Smooth muscle cell of the brain vasculature (primary cell): ENCODE measurements at regions not wholly inside any gene's neighbourhood (a gene's known extent, or its start where the extent isn't known, plus 50 kb on each side); places are given as distances from the start of the nearest gene placed in this dataset.

Source experiments
- DNase-seq: peaks from one replicate; pipeline ENCODE4 v3.0.0-alpha.2; 2012; ENCODE audit warnings: low read depth, low spot score

GRCh38 chr7:35581605-35582210 lies 113.2 kb downstream of the HERPUD2 start:
- DNase-seq: no peak

DNA sequence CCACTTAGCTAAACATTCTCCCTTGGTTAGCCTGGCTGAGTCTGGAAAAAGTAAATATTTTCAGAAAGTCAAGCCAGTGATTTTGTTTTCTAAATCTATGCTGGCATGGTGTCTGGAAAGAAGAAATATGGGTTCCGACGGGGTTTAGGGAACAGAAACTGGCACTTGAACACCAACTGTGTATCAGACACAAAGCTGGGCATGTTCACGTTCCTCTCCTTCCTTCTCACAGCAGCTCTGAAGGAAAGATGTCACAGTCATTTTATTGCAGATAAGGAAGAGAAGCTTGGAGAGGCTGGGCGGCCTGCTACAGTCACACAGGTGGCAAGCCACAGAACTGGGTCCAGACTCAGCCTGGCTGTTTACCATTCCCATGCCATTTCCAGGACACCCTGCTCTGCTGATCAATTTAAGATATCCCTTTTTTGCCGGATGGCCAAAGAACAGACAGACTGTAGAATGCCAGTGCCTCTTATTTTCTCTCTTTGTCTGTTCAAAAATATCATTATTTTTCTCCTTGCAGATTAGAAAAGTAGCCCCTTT lies 118.8 kb downstream of the HERPUD2 start:
- DNase-seq: no peak

GRCh38 chr7:35571611-35572240 lies 123.2 kb downstream of the HERPUD2 start:
- DNase-seq: no peak

- no peak for DNase-seq
Observed at GRCh38 chr7:35570937-35571336, 124.0 kb downstream of the HERPUD2 start.

GRCh38 chr7:35565927-35566326 lies 129.0 kb downstream of the HERPUD2 start:
- peak; percentile 18 for DNase-seq

- no peak for DNase-seq
Observed at GRCh38 chr7:35558841-35559240, 136.1 kb downstream of the HERPUD2 start.

DNA sequence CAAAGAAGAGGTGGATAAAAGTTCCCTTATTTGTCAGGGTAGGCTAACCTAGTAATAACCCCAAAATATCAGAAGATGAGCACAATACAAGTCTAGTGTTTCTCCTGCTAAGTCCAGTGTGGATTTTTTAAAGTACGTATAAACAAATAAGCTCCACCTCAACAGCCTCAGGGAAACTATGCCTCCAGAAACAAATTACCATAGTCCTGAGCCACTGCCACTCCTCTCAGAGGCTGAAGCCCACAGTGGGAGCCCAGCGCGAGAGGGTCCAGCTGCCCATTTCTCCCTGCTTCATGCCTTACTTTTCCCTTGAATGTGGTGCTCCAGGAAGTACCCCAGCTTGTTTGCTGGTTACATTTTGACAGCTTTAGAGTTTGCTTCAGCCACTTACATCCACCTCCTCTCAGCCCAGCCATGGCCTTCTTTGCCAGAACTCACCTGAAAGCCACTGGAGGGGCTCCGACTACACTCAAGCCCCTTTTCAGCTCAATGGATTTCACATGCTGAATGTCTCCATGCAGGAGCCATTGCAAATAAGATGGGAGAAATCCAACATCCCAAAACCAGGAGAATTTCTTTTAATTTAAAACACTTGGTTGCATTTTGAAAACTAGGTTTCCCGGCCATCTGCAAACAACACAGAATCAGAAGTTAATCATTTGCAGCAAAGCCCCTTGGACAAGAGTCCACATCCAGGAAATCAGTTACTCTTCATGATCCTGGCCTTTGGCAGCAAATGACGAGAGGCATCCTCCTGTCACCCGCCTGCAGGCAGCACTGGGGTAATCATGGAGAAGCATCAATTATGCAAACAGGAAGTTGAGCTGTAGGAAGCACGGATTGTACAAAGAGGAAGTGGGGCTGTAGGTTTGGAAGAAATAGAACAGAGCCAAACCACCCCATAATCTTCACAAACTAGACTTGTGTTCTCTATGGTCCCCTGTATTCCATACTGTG lies 138.1 kb downstream of the HERPUD2 start:
- no peak for DNase-seq

GRCh38 chr7:35555934-35556333 lies 139.0 kb downstream of the HERPUD2 start:
- no peak for DNase-seq

DNA sequence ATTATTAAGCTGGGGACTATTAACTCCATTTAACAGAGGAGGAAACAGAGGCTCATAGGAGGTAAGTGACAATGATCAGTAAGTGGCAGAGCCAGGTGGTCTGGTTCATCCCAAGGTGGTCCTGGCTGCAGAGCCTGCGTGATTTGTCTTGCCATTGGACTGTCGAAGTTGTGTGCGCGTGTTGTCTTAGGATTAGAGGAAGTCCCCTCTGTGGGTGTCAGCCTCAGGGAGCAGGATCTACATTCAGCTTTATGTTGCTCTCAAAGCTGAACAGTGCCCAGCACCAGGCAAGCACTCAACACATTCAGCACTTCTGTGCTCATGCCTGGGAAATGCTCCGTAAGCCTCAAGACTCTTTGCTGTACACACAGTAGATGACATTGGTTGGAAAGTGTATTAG lies 139.5 kb downstream of the HERPUD2 start:
- no peak for DNase-seq

GRCh38 chr7:35553519-35553918 lies 141.4 kb downstream of the HERPUD2 start:
- DNase-seq: no peak

DNA sequence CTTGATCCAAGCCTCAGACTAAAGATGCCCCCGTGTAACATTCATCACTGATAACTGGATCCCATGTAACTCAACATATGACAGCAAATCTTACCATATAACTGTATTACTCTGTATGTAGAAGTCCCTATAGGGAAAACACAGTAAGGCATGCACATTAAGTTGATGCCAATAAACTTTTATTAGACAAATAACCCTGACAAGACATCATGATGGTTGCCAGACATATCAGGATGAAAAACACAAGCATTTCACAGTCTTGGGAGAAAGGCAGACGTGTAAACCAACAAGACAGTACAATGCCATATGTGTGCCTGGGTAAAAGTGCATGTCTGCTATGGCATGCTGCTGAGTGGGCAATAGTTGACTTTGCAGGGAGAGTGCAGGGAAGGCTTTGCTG lies 142.2 kb downstream of the HERPUD2 start:
- DNase-seq: no peak

GRCh38 chr7:35551321-35552081 lies 143.4 kb downstream of the HERPUD2 start:
- no peak for DNase-seq

- no peak for DNase-seq
Observed at GRCh38 chr7:35550831-35551230, 144.1 kb downstream of the HERPUD2 start.

GRCh38 chr7:35549781-35550180 lies 145.2 kb downstream of the HERPUD2 start:
- DNase-seq: no peak

GRCh38 chr7:35548291-35548690 lies 146.6 kb downstream of the HERPUD2 start:
- no peak for DNase-seq

- no peak for DNase-seq
Observed at GRCh38 chr7:35546691-35547429, 148.1 kb downstream of the HERPUD2 start.

GRCh38 chr7:35545831-35546230 lies 149.1 kb downstream of the HERPUD2 start:
- DNase-seq: no peak

DNA sequence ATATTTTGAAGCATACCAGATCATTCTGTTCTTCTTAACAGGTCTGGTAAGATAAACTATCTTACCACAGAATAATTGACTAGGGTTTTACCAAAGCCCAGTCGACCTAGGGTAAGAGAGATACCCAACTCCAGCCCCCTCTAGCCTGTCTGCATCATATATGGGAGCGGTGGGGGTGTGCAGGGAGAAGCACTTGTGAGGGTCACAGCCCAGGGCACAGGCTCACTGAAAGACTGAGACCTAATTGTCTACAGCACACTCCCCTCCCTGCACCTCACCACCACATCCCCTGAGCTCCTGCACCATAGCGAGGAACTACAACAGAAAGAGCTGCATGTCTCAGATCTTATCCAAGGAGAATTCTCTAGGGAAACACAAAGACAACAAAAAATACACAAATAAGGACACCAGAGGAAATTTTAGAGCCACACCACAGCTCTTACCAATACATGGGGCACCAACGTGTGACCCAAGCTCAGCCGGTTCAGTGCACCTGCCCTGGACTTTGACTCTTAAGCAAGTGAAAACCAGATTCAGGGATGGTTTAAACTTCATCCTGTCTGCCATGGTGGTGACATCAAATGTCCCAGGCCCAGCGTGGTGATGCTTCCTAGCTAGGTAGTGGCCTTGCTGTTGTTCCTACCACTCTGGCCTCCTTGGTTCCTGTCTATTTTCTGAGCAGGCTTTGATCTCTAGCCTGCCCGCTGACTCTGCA lies 150.8 kb downstream of the HERPUD2 start:
- DNase-seq: no peak

DNA sequence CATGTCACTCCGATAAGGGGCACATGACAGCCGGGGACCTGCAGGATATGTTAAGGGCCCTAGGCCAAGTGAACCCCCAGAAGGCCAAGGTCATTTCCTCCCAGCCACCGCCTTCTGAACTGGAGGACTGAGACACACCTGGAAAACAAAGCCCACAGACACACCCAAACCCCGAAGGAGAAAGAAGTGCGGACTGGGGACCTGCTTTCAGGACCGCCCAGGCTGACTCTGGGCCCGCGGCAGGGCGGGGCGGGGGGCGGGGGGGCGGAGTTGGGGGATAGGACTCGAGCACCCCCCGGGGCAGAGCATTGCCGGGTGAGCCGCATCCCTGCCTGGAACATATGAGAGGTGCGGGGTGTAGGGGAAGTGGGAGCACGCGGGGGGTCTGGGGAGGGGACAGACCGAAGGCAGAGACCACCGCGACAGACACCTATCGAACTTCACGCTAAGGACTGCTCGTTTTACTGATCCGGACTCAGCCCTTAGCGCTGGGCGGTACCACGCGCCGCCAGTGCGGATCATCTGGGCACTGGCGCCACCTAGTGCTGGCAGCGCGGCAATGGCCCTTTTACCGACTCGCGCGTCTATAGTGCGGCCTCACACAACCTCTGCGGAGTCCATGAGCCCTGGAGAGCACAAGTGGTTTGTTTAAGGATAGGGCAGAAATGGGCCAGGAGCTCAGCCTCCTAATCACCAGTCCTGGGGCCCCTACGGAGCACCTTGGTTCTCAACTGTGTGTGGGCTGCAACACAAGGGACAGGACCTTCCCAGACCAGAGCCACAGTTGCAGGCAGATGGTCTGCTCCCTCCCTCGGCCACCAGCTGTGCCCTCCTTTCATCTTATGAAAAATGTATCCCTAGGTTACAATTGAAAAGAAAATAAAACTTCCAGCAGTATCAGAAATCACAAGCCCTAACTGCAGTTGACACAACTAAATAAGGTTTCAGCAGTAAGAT lies 157.6 kb downstream of the HERPUD2 start:
- peak; percentile 39 for DNase-seq
